HT1080 (cell line): ENCODE measurements at regions not wholly inside any gene's neighbourhood (a gene's known extent, or its start where the extent isn't known, plus 50 kb on each side); places are given as distances from the start of the nearest gene placed in this dataset.

ENCODE experiments used
- DNase-seq: peaks from one replicate; pipeline ENCODE4 v3.0.0-alpha.2; 2015; ENCODE audit warnings: low read depth

DNA sequence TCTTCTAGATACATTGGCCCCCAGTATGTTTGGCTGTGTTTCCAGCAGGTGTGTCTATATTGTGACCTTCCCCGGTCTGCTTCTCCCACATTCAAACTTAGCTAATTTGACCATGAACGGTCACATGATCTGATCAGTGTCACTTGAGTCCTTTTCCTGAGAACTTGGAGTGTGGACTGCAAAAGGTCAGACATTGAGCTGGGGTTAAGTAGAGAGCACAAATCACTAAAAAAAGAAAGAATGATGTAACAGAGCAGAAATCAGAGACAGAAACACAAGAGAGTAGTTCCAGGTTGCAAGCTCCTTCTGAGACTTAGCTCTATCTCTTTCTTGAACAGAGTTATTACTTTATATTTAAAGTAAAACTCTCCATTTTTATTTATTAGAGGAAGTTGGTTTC is 733.9 kb downstream of the CBLN4 start:
- peak; percentile 42 for DNase-seq

- peak; percentile 72 for DNase-seq
These were observed 735.4 kb downstream of the CBLN4 start for GRCh38 chr20:55269913-55270312.

GRCh38 chr20:55266361-55266760 is 739.0 kb downstream of the CBLN4 start:
- no peak for DNase-seq

DNA sequence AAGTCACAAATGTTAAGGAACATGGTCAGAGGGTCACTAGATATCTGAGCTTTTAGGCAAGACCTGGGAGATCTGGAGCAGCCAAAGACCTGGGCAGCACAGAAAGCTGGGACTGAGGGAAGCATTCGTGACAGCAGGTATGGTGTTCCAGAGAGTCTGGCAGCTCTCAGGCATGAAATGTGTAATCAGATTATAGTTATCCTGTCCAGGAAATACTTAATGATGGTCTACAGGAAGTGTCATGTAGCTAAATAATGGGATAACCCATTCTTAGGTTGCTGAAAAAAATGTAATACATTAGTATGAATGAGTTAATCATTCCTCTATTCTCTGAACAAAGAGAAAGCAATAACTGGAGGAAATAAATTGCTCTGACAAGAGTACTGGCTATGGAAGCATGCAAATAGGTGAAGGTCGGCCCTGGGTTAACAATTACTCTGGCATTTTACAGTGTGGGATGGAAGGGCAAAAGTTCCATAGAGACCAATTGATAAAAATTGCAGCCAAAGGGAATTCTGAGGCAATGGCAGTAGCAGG is 740.5 kb downstream of the CBLN4 start:
- no peak for DNase-seq

DNA sequence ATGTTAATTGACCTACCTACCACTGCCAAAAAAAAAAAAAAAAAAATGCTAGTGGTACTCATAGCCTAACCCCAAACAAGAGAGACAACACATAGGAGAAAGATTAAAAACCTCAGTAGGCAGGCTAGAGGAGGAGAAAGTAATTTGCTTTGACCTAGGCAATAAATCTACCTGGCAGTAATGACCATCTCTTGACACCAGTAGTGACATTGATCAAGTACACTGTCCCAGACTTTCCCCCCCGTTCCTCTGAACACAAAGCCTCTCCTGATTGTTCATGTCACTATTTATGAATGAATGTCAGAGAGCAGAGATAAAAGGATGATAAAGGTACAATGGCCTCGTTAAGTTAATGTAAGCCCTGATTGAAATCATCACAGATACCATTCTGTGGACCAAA is 746.8 kb downstream of the CBLN4 start:
- DNase-seq = no peak

GRCh38 chr20:55255016-55255415 is 750.3 kb downstream of the CBLN4 start:
- no peak for DNase-seq

DNA sequence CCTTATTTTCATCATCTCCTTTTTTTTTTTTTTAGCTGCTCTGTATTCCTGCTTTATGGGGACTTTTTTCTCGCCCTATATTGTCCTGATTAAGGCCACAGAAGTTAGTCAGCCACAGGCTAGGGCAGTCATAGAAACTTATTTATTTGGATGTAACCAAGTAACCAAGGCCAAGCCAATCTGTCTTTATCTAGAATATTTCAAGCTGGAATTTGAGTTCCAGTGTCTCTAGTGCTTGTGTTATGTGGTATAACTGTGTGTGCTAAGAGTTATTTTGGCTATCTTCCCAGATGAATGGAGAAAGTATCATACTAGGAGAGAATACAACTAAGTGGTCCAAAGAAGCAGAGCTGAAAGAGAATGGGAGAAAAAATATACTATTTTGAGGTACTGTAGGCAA is 751.5 kb downstream of the CBLN4 start:
- DNase-seq = peak; percentile 64

- peak; percentile 59 for DNase-seq
These were observed 752.8 kb downstream of the CBLN4 start for GRCh38 chr20:55252521-55252920.

DNA sequence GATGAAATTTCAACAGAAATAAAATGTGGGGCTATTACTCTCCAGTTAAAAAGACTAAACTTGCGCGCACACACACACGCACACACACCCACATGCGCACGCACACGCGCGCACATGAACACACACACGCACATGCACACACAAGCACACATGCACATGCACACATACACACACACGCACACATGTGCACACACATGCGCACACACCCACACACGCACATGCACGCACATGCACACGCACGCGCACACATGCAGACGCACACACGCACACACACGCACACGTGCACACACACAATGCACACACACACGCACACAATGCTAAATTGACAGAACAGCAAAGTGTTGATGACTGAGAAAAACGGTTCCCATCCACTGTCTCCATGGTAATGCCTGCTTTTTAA is 754.1 kb downstream of the CBLN4 start:
- DNase-seq = no peak

DNA sequence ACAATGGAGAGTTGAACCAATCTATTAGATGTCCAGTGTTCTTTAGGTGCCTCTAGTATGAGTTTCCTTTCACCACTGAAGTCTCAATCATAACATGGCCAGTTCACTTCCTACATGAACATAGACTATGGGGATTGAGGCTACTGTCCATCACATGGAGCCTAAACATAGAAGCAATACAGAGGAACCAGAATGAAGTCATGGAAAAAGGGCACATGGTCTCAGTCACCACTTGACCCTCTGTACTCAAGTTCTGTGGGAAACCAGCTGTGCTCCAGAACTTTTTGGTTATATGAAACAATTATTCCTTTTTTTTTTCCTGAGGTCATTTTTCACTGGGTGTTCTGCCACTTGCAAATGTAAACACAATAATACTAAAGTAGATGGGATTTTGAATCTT is 762.5 kb downstream of the CBLN4 start:
- DNase-seq = no peak

DNA sequence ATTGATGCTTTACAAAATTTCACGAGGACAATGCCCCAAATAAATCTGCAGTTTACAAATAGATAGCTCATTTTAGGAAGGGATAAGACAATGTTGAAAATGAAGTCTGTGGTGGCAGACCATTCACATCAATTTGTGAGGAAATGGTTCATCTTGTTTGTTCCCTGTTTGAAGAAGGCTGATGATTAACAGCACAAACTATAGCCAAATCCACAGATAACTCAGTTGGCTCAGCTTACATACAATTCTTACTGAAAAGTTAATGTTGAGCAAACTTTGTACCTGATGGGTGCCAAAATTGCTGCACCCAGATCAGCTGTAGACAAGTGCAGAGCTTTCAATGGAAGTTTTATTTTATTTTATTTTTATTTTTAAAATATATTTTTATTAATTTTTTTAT is 763.9 kb downstream of the DOK5 start:
- no peak for DNase-seq

GRCh38 chr20:55232647-55233046 is 757.3 kb downstream of the DOK5 start:
- no peak for DNase-seq

- DNase-seq = no peak
These were observed 754.1 kb downstream of the DOK5 start for GRCh38 chr20:55229451-55229850.

- DNase-seq = peak; percentile 78
These were observed 741.3 kb downstream of the DOK5 start for GRCh38 chr20:55216525-55217242.

DNA sequence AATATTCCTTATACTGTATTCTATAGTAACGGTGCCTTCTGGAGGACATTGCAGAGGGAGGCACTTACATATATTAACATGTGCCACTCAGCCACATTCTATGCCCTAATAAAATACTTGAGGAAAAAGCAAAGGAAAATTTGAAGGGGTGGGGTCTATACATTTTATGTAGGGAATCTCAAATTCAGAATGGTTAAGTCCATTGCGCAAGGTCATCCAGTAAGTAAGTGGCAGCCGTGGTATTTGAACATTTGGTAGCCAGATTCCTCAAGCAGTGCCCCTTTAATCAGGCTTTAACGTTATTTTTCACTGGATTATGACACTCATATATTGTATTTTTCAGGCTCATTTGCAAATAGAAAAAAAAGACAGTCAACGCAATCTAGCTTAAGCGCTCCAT is 738.3 kb downstream of the DOK5 start:
- no peak for DNase-seq

DNA sequence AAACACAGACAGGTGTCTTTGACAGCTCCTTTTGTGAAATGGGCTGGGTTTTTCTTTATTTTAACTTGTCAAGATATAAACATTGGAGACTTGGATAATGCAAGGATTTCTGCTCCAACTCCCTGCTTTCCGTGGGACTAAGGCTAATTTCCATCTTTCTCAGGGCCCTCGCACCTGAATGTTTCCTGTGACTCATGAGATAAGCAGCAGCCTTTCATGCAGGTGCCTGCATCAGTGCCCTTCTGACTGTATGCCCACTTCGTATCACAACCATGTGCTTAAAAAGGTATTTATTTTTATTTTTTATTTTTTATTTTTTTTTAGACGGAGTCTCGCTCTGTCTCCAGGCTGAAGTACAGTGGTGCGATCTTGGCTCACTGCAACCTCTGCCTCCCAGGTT is 736.1 kb downstream of the DOK5 start:
- DNase-seq = no peak

DNA sequence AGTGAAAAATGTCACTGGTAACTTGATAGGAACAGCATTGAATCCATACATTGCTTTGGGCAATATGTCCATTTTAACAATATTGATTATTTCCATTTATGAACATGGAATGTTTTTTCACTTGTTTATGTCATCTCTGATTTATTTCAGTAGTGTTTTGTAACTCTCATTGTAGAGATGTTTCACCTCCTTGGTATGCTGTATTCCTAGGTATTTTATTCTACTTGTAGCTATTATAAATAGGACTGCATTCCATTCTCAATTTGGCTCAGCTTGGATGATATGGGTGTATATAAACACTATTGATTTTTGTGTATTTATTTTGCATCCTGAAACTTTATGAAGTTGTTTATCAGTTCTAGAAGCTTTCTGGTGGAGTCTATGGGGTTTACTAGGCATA is 730.3 kb downstream of the DOK5 start:
- no peak for DNase-seq

DNA sequence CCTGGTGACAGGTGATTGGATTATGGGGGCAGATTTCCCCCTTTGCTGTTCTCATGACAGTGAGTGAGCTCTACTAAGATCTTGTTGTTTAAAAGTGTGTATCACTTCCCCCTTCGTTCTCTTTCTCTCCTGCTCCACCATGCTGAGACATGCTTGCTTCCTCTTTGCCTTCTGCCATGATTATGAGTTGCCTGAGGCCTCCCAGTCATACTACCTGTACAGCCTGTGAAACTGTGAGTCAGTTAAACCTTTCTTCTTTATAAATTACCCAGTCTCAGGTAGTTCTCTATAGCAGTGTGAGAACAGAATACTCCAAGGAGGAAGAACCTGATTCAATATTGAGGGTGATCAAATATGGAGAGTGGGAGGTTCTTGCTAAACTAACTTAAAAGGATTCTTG is 724.9 kb downstream of the DOK5 start:
- DNase-seq = no peak

DNA sequence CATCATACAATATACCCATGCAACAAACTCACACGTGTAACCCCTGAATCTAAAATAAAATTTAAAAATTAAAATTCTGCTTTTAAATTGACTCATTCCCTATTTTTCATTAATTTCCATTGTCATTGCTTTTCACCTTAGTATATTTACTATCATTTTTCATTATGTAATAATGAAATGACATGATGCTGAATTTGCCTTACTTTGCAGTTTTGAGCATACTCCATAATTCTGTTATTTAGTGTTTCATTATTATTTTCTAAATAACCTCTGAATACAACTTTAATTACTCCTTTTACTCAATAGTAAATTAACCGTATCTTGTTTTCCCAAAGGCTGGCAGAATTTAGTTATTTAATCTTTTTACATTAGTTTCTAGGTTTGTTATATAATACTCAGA is 719.6 kb downstream of the DOK5 start:
- no peak for DNase-seq

- DNase-seq = no peak
These were observed 710.8 kb downstream of the DOK5 start for GRCh38 chr20:55186228-55186627.

- no peak for DNase-seq
These were observed 699.7 kb downstream of the DOK5 start for GRCh38 chr20:55175081-55175480.

GRCh38 chr20:55174635-55175034 is 699.2 kb downstream of the DOK5 start:
- DNase-seq = no peak

- no peak for DNase-seq
These were observed 698.8 kb downstream of the DOK5 start for GRCh38 chr20:55174172-55174571.

DNA sequence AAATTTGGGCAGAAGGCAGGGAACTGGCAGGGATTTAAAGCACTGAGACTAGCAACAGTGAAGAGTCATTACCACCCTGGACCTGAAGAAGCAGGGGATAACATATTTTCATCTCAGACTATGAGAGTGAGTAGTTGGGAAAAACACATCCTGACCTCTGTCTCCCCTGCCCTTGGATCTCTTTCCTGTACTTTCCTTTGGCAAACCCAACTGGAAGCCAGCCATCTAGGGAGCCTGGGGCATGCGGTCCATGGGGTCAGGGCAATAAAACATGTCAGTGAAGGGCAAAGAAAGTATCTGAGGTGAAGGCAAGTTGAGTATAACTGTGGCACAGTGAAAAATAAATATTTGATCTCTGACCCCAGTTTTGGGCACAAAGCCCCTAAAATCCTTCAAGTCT is 698.2 kb downstream of the DOK5 start:
- DNase-seq = no peak
